ENCODE measurements at regions not wholly inside any gene's neighbourhood (a gene's known extent, or its start where the extent isn't known, plus 50 kb on each side); places are given as distances from the start of the nearest gene placed in this dataset.

- intact Hi-C loops (cut with DNase I) = no loop called here
- no peak for DNase-seq (ENCODE audit: low spot score)
These were observed 246.9 kb upstream of the LRRC7 start for GRCh38 chr1:69320757-69321211.

- no peak for DNase-seq (ENCODE audit: low spot score)
- intact Hi-C loops (cut with DNase I) = no loop called here
These were observed 246.4 kb upstream of the LRRC7 start for GRCh38 chr1:69321311-69321710.

- no peak for DNase-seq (ENCODE audit: low spot score)
- intact Hi-C loops (cut with DNase I) = no loop called here
These were observed 239.5 kb upstream of the LRRC7 start for GRCh38 chr1:69328186-69328585.

GRCh38 chr1:69363236-69363635 lies 204.5 kb upstream of the LRRC7 start:
- intact Hi-C loops (cut with DNase I) = no loop called here
- DNase-seq (ENCODE audit: low spot score) = no peak

DNA sequence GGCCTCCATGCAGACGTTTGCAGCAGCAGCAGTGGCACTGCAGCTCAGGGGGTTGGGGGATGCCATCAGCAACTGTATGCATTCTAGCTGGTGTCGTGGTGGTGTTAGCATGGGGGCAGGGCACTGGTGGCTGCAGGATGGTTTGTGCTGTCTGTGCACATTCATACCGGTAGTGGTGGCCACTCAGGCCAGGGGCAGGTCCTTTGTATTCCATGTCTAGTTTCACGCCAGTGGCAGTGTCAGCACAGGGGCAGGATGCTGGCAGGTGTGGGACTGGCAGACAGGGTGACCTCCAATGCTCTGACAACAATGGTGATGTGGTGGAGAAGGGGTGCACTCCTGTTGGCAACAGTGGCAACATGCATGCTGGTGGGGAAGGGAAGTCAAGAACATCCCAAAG lies 194.2 kb upstream of the LRRC7 start:
- intact Hi-C loops (cut with DNase I) = no loop called here
- no peak for DNase-seq (ENCODE audit: low spot score)

- intact Hi-C loops (cut with DNase I) = no loop called here
These were observed 191.3 kb upstream of the LRRC7 start for GRCh38 chr1:69376408-69376807.

GRCh38 chr1:69377507-69377906 lies 190.2 kb upstream of the LRRC7 start:
- intact Hi-C loops (cut with DNase I) = no loop called here
- no peak for DNase-seq (ENCODE audit: low spot score)

More at GRCh38 chr1:69376408-69376807, 191.3 kb upstream of the LRRC7 start:
- DNase-seq (ENCODE audit: low spot score) = no peak

- no peak for DNase-seq (ENCODE audit: low spot score)
- intact Hi-C loops (cut with DNase I) = no loop called here
These were observed 179.7 kb upstream of the LRRC7 start for GRCh38 chr1:69388044-69388443.

DNA sequence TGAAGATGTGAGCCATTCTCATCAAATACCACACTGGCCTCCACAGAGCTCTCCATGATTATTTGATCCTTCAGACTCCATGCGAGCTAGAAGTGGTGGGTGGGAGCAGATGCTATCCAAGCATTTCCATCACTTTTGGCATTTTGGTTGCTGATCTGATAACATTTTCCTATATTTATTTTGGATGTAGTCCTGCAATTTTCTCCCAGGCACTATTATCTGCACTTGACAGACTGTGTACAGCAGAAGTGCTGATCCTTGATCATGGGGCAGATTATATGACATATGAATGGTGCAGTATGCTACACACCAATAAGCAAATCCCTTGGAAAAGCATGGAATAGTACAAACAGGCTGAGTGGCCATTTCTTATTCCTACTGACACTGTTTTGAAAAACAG lies 167.6 kb upstream of the LRRC7 start:
- no peak for DNase-seq (ENCODE audit: low spot score)
- intact Hi-C loops (cut with DNase I) = no loop called here

DNA sequence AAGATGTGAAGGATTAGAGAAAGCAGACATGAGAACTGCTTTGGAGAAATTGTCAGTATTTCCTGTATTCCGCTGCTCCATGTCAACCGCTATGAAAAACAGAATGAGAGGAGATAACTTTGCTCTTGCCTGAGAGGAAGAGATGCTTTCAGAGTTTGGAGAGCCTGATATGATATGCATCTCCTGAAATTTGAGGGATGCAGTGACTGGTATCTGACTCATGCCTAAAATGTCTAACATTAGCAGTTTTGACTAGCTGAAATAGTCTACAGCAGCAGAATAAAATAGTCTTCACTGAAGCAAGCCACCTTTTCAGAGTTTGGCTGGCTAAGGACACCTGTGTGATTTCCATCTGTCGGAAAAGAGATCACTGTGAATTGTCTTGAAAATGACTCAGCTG lies 165.8 kb upstream of the LRRC7 start:
- intact Hi-C loops (cut with DNase I) = no loop called here
- no peak for DNase-seq (ENCODE audit: low spot score)

- intact Hi-C loops (cut with DNase I) = no loop called here
- DNase-seq (ENCODE audit: low spot score) = no peak
These were observed 163.9 kb upstream of the LRRC7 start for GRCh38 chr1:69403756-69404320.

DNA sequence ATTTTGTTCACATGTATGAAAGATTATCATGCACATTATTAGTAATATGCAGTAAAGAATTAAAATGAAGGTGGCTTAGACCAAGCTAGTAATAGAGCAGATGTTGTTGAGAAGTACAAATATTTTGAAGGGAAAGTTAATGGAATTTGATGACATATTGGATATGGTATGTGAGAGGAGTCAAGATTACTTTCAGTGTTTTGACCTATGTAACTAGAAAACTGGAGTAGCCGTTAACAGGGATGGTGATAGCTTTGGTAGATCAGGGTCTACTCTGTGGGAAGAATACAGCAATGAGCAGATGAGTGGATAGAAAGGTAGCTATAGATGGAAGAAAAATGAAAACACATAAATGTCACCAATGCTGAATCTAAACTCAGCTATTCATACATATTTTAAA lies 163.2 kb upstream of the LRRC7 start:
- intact Hi-C loops (cut with DNase I) = no loop called here
- no peak for DNase-seq (ENCODE audit: low spot score)

DNA sequence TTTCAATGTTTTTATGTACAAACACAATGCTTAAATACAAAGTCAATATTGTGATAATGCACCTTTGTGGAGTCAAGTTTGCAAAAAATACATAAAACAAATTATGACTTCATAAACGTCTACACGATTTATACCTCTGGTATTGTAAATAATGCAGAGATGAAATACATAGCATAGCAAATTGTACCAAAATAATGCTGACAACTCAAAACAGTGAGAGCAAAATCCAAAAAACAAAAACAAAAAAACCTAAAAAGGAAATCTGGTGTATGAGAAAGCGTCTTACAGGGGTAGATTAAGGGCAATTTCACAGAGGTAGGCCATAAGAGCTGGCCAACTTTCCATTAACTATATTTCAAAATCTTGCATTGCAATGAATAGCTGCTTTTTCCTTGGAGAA lies 161.5 kb upstream of the LRRC7 start:
- intact Hi-C loops (cut with DNase I) = no loop called here
- no peak for DNase-seq (ENCODE audit: low spot score)

DNA sequence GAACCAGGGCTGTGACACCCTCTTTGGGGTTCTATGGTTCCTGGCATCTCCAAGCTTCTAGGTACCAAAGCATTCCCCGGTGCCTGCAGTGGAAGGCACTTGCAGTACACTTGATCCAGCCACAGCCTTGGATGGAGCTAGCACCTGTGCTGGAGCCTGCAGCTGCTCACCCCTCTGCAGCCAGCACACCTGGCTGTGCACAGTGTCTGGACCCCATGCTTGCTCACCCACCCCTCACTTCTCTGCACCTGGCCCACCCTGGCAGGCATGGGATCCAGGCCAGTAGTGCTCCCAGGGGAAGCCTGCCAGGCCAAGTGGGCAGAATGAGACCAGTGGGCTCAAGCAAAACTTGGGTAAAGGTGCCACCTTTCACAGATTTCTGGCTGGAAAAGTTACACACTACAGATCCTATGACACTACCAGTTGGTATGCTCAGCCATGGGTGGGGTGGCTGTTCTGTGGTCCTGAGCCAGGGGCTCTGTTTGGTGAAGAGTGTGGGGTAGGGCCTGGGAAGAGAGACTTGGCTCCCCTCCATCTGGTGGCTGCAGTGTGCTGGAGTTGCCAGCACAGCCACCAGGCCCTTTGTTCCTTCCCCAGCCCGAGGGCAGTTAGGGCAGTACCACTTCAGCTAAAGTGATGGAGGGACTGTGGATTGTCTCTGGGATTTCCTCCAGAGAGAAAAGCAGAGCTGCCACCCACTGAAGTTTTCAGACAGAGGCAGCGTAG lies 157.8 kb upstream of the LRRC7 start:
- DNase-seq (ENCODE audit: low spot score) = no peak
- intact Hi-C loops (cut with DNase I) = no loop called here

- no peak for DNase-seq (ENCODE audit: low spot score)
- intact Hi-C loops (cut with DNase I) = no loop called here
These were observed 157.3 kb upstream of the LRRC7 start for GRCh38 chr1:69410457-69410850.

- DNase-seq (ENCODE audit: low spot score) = no peak
- intact Hi-C loops (cut with DNase I) = no loop called here
These were observed 156.8 kb upstream of the LRRC7 start for GRCh38 chr1:69410893-69411292.

DNA sequence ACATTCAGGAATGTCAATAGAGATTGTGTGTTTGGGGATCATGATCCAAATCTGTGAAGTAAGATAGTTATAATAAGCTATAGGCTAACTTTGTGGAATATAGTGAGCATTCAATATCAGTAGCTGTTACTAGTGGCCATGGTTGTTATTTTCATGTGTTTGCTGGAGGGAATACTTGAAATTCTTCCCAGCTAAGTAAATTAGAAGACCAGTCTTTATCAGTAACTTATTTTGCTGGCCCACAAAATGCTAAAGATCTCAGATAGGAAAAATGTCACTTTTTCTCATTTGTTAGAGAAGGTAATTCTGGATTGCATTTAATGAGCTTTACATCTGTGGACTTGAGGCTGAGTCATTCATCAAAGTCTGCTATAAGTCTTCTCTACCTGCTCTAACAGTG lies 156.1 kb upstream of the LRRC7 start:
- intact Hi-C loops (cut with DNase I) = no loop called here
- no peak for DNase-seq (ENCODE audit: low spot score)

DNA sequence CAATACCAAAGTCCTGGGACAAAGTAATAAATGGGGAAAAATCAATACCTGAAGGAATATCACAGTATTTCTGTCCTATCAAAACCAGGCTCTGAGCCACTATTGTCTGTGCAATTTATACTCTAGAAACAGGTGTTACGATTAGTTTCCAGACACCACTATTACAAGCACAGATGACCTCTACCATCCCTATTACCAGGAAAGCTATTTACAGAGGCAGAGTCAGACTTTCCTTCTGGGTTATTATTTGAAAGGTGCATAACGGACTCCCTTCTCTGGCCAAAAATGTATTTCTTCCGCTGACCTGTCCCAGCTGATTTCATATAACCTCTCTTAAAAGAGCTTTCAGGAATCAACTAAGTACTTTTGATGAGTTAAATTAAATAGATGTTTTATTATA lies 154.6 kb upstream of the LRRC7 start:
- intact Hi-C loops (cut with DNase I) = no loop called here
- no peak for DNase-seq (ENCODE audit: low spot score)

- DNase-seq (ENCODE audit: low spot score) = no peak
- intact Hi-C loops (cut with DNase I) = no loop called here
These were observed 153.1 kb upstream of the LRRC7 start for GRCh38 chr1:69414574-69414973.

DNA sequence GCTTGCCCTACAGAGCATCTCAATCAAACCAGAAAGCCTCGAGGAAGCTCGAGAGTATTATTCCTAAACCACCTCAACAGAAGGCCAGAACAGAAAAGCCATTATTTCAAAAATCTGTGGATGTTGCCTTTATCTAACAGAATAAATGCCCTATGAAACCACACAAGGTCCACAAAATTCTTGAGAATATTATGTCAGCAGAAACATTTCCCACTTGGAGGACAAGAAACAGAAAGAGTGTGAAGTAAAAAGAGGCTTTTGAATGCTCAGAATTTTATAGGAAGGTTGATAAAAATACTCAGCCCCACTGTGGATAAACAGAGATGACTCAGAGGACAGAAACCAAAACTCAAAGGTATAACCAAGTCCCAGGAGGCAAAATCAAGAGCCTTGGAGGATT lies 146.4 kb upstream of the LRRC7 start:
- no peak for DNase-seq (ENCODE audit: low spot score)
- intact Hi-C loops (cut with DNase I) = no loop called here

- intact Hi-C loops (cut with DNase I) = no loop called here
- no peak for DNase-seq (ENCODE audit: low spot score)
These were observed 141.9 kb upstream of the LRRC7 start for GRCh38 chr1:69425871-69426270.

DNA sequence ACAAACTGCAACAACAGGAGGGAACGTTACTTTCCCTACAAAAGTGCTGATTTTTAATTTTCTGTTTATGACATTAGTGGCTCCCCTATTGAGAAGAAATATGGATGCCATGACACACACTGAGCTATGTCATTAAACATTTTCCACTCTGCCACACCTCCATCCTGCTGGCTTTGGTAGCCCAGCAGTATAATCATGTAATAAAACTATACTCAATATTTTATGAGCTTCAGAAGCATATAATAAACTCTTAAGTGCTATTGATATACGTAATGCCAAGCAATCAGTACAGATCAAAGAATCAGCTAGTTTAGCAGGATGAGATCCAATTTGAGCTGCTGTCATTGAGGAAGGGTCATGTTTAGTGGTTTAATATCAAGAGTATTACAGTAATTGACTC lies 141.3 kb upstream of the LRRC7 start:
- DNase-seq (ENCODE audit: low spot score) = no peak
- intact Hi-C loops (cut with DNase I) = no loop called here

Data from cardiac septum (tissue), 1 donor.